ENCODE measurements at regions not wholly inside any gene's neighbourhood (a gene's known extent, or its start where the extent isn't known, plus 50 kb on each side); places are given as distances from the start of the nearest gene placed in this dataset.
A peak's percentile ranks its signal among the peaks of the same experiment; 100 is the strongest.

- Histone ChIP-seq H3K4me3 (no peak overlapping the region), H3K27ac (replicated peaks) (no peak overlapping the region), H3K9me3 (replicated peaks) (peaks cover 4% of the 10 kb centered on the region), H3K4me1 (no peaks in the 10 kb centered on the region), H3K36me3 (no peaks in the 10 kb centered on the region), H3K27me3 (ENCODE audit: low read depth) (no peaks in the 10 kb centered on the region)
- no peak for DNase-seq
- intact Hi-C loops (cut with micrococcal nuclease): no loop called here
- no peak for TF ChIP-seq CTCF (IDR thresholded peaks at IDR 0.05; ENCODE audit: borderline replicate concordance)
Measured at GRCh38 chr9:28059192-28059591, 485.9 kb upstream of the C9orf72 start.

- no peak for DNase-seq
- intact Hi-C loops (cut with micrococcal nuclease): no loop called here
- H3K27me3 ChIP-seq (ENCODE audit: low read depth): peaks cover 8% of the 10 kb centered on the region
- no peak for TF ChIP-seq CTCF (IDR thresholded peaks at IDR 0.05; ENCODE audit: borderline replicate concordance)
- H3K4me3 ChIP-seq: no peak overlapping the region
- no peaks in the 10 kb centered on the region for H3K9me3 ChIP-seq (replicated peaks)
- no peaks in the 10 kb centered on the region for H3K4me1 ChIP-seq
- H3K36me3 ChIP-seq: no peaks in the 10 kb centered on the region
- H3K27ac ChIP-seq (replicated peaks): no peak overlapping the region
Measured at GRCh38 chr9:28064241-28064815, 491.0 kb upstream of the C9orf72 start.

- no peaks in the 10 kb centered on the region for H3K36me3 ChIP-seq
- H3K4me1 ChIP-seq: no peaks in the 10 kb centered on the region
- H3K27ac ChIP-seq (replicated peaks): no peak overlapping the region
- peak; percentile 50 for TF ChIP-seq CTCF (IDR thresholded peaks at IDR 0.05; ENCODE audit: borderline replicate concordance)
- no peak overlapping the region for H3K4me3 ChIP-seq
- DNase-seq: no peak
- no peaks in the 10 kb centered on the region for H3K9me3 ChIP-seq (replicated peaks)
- H3K27me3 ChIP-seq (ENCODE audit: low read depth): no peaks in the 10 kb centered on the region
- intact Hi-C loops (cut with micrococcal nuclease): no loop called here
Measured at GRCh38 chr9:28073270-28073669, 500.0 kb upstream of the C9orf72 start.

- intact Hi-C loops (cut with micrococcal nuclease): no loop called here
- Histone ChIP-seq H3K27me3 (ENCODE audit: low read depth) (no peaks in the 10 kb centered on the region), H3K4me1 (no peaks in the 10 kb centered on the region)
Measured at GRCh38 chr9:28079677-28080076, 506.4 kb upstream of the C9orf72 start.

GRCh38 chr9:28082671-28083070 lies 509.4 kb upstream of the C9orf72 start:
- no peaks in the 10 kb centered on the region for H3K27me3 ChIP-seq (ENCODE audit: low read depth)
- DNase-seq: no peak
- intact Hi-C loops (cut with micrococcal nuclease): no loop called here
- no peak for TF ChIP-seq CTCF (IDR thresholded peaks at IDR 0.05; ENCODE audit: borderline replicate concordance)
- H3K4me1 ChIP-seq: no peaks in the 10 kb centered on the region
- no peak overlapping the region for H3K27ac ChIP-seq (replicated peaks)
- H3K36me3 ChIP-seq: no peaks in the 10 kb centered on the region
- no peak overlapping the region for H3K4me3 ChIP-seq
- H3K9me3 ChIP-seq (replicated peaks): no peaks in the 10 kb centered on the region

More at GRCh38 chr9:28079677-28080076, 506.4 kb upstream of the C9orf72 start:
- Histone ChIP-seq H3K9me3 (replicated peaks) (no peaks in the 10 kb centered on the region), H3K36me3 (no peaks in the 10 kb centered on the region), H3K27ac (replicated peaks) (no peak overlapping the region), H3K4me3 (no peak overlapping the region)
- no peak for DNase-seq
- TF ChIP-seq CTCF (IDR thresholded peaks at IDR 0.05; ENCODE audit: borderline replicate concordance): no peak

All from left ventricle myocardium inferior (tissue), 1 donor.